A673 (cell line): ENCODE measurements at regions not wholly inside any gene's neighbourhood (a gene's known extent, or its start where the extent isn't known, plus 50 kb on each side); places are given as distances from the start of the nearest gene placed in this dataset.

Experiments
- CTCF ChIP-seq: fragments of 300-800, 200-600 bp; sonication (generic); conservative IDR thresholded peaks from 2 replicates; pipeline ENCODE4 v1.5.1; 2017; ENCODE audit warnings: low read depth, mild to moderate bottlenecking, antibody characterized with exemption, low read length, moderate library complexity, mixed read lengths
- EZH2 ChIP-seq: fragments of 200-600 bp; sonication (generic); IDR thresholded peaks from 2 replicates; pipeline ENCODE4 v1.6.1; 2017; ENCODE audit warnings: borderline replicate concordance, low read depth, mild to moderate bottlenecking, mixed read lengths, antibody characterized with exemption, low read length; ENCODE audit not compliant: poor library complexity, severe bottlenecking

GRCh38 chr11:115555336-115556090 is 51.3 kb upstream of the CADM1 start:
- TF ChIP-seq CTCF (no peak), EZH2 (no peak)
